Kidney (tissue), 13 donors: ENCODE measurements at regions not wholly inside any gene's neighbourhood (a gene's known extent, or its start where the extent isn't known, plus 50 kb on each side); places are given as distances from the start of the nearest gene placed in this dataset.
"Not testable (repeated sequence)": the region's sequence is repeated elsewhere in the genome, so short reads cannot be mapped to it uniquely, and the experiment has no call there.

Experiments
- DNase-seq, 5 donors: peaks; one replicate each; pipeline ENCODE4 v3.0.0-alpha.2; 2013 to 2020
- FAIRE-seq: peaks from 2 replicates; lab custom pipeline; 2012; peaks lifted over from hg19 to GRCh38; lab: Jason Lieb, UNC
- H3K27ac ChIP-seq, 2 donors: one replicate each; pipeline ENCODE4 v1.7.0; 2013; ENCODE audit warnings: low read depth in 2 of 2, low read length in 2 of 2, inconsistent platforms in 1 of 2
- H3K27me3 ChIP-seq: one replicate; pipeline ENCODE4 v1.7.1; 2013; ENCODE audit warnings: low read length, inconsistent platforms; ENCODE audit not compliant: control insufficient read depth, insufficient read depth
- H3K36me3 ChIP-seq, 3 donors: one replicate each; pipeline versions ENCODE4 v1.7.0 to v1.7.1; 2013; ENCODE audit warnings: low read length in 3 of 3, control low read depth in 1 of 3, inconsistent platforms in 1 of 3; ENCODE audit not compliant: insufficient read depth in 3 of 3, control insufficient read depth in 2 of 3
- H3K4me1 ChIP-seq, 3 donors: one replicate each; pipeline versions ENCODE4 v1.7.0 to v1.7.1; 2013; ENCODE audit warnings: low read length in 3 of 3, inconsistent platforms in 1 of 3, low read depth in 1 of 3; ENCODE audit not compliant: control insufficient read depth in 2 of 3, insufficient read depth in 2 of 3
- H3K4me3 ChIP-seq, 3 donors: one replicate each; pipeline versions ENCODE4 v1.7.0 to v1.8.1; 2013; ENCODE audit warnings: low read length in 3 of 3, control low read depth in 1 of 3, inconsistent platforms in 1 of 3
- H3K9ac ChIP-seq, 3 donors: one replicate each; pipeline versions ENCODE4 v1.7.0 to v1.7.1; 2013; ENCODE audit warnings: low read length in 3 of 3, control low read depth in 1 of 3, inconsistent platforms in 1 of 3
- H3K9me3 ChIP-seq, 3 donors: one replicate each; pipeline versions ENCODE4 v1.7.0 to v1.7.1; 2013; ENCODE audit warnings: low read length in 3 of 3, control low read depth in 1 of 3, inconsistent platforms in 1 of 3; ENCODE audit not compliant: control insufficient read depth in 2 of 3, insufficient read depth in 1 of 3
- CTCF ChIP-seq: IDR thresholded peaks from 3 replicates; pipeline ENCODE4 v1.5.1; 2012; ENCODE audit warnings: mild to moderate bottlenecking, moderate library complexity, borderline replicate concordance; ENCODE audit not compliant: insufficient read depth; ENCODE audit errors: extremely low read depth
- intact Hi-C: fragments of 100-400 bp; cut with DNase I; formaldehyde crosslinking; loops from one replicate; pipeline ENCODE4 v1.11.1; 2022
- donor health status: control.
- donor health status: control.
- donor health status: control.
- donor health status: control.
- donor health status: control.
- donor health status: DM: yes; HTN: yes; CAD: no.
- donor health status: Normal renal cell carcinoma (clear cell type).

- Histone ChIP-seq H3K27ac (no peak overlapping the region), H3K36me3 (no peaks in the 10 kb centered on the region), H3K9ac (no peak overlapping the region), H3K4me3 (no peak overlapping the region), H3K27me3 (no peaks in the 10 kb centered on the region), H3K9me3 (no peaks in the 10 kb centered on the region), H3K4me1 (no peaks in the 10 kb centered on the region)
- TF ChIP-seq CTCF: no peak
- FAIRE-seq (no peak), DNase-seq (no peak)
- intact Hi-C loops: no loop called here
Observed at GRCh38 chr12:59370933-59371332, 224.9 kb upstream of the SLC16A7 start.

- no peaks in the 10 kb centered on the region for H3K4me1 ChIP-seq
- no peaks in the 10 kb centered on the region for H3K27me3 ChIP-seq
- H3K9ac ChIP-seq: no peak overlapping the region
- H3K4me3 ChIP-seq: no peak overlapping the region
- FAIRE-seq (no peak), DNase-seq (no peak)
- H3K27ac ChIP-seq: no peak overlapping the region
- intact Hi-C loops: no loop called here
- TF ChIP-seq CTCF: no peak
- no peaks in the 10 kb centered on the region for H3K9me3 ChIP-seq
- H3K36me3 ChIP-seq: no peaks in the 10 kb centered on the region
Observed at GRCh38 chr12:59365133-59365532, 230.7 kb upstream of the SLC16A7 start.

GRCh38 chr12:59357811-59358210 is 238.0 kb upstream of the SLC16A7 start:
- Histone ChIP-seq H3K9me3 (no peaks in the 10 kb centered on the region), H3K27ac (no peak overlapping the region), H3K27me3 (no peaks in the 10 kb centered on the region), H3K9ac (no peak overlapping the region), H3K36me3 (no peaks in the 10 kb centered on the region), H3K4me3 (no peak overlapping the region), H3K4me1 (no peaks in the 10 kb centered on the region)
- DNase-seq (no peak), FAIRE-seq (no peak)
- no peak for TF ChIP-seq CTCF
- intact Hi-C loops: no loop called here

- H3K4me1 ChIP-seq, H3K27ac ChIP-seq, H3K27me3 ChIP-seq, H3K4me3 ChIP-seq, H3K9ac ChIP-seq, DNase-seq, FAIRE-seq, H3K36me3 ChIP-seq, H3K9me3 ChIP-seq, intact Hi-C loops: not testable (repeated sequence)
Observed at GRCh38 chr12:59346248-59346647, 249.6 kb upstream of the SLC16A7 start.
